ENCODE measurements at regions not wholly inside any gene's neighbourhood (a gene's known extent, or its start where the extent isn't known, plus 50 kb on each side); places are given as distances from the start of the nearest gene placed in this dataset.

- TF ChIP-seq CTCF (IDR thresholded peaks at IDR 0.05; ENCODE audit: low read depth, low read length, poor library complexity, severe bottlenecking), result no peak
- no peak for TF ChIP-seq EZH2phosphoT487 (IDR thresholded peaks at IDR 0.05; ENCODE audit: borderline replicate concordance, low read length)
Measured at GRCh38 chr1:60895701-60896100, 186.7 kb upstream of the NFIA start.

Data from DOHH2 (cell line).